ENCODE measurements at regions not wholly inside any gene's neighbourhood (a gene's known extent, or its start where the extent isn't known, plus 50 kb on each side); places are given as distances from the start of the nearest gene placed in this dataset.
"Not testable (repeated sequence)": the region's sequence is repeated elsewhere in the genome, so short reads cannot be mapped to it uniquely, and the experiment has no call there.

- Histone ChIP-seq H3K36me3 (ENCODE audit: insufficient read depth, insufficient read length, low read length) (no peaks in the 10 kb centered on the region), H3K4me3 (ENCODE audit: insufficient read length, low read depth) (no peak overlapping the region), H3K9me3 (ENCODE audit: insufficient read depth, low read length) (no peaks in the 10 kb centered on the region), H3K27me3 (ENCODE audit: insufficient read depth, insufficient read length) (no peaks in the 10 kb centered on the region), H3K4me1 (ENCODE audit: insufficient read depth, insufficient read length) (no peaks in the 10 kb centered on the region), H3K9ac (ENCODE audit: insufficient read length, low read depth) (no peak overlapping the region)
- TF ChIP-seq SUZ12 (IDR thresholded peaks at IDR 0.05; ENCODE audit: extremely low read depth, insufficient read depth, insufficient read length), result no peak
- TF ChIP-seq ZNF274 (IDR thresholded peaks at IDR 0.05; ENCODE audit: low read depth, low read length), result no peak
- no peak for TF ChIP-seq YY1 (IDR thresholded peaks at IDR 0.05; ENCODE audit: insufficient read depth, insufficient read length)
- DNase-seq (ENCODE audit: low read depth, low spot score), result no peak
Observed at GRCh38 chr12:88867510-88867909, 287.2 kb upstream of the KITLG start.

GRCh38 chr12:88866881-88867280 lies 286.6 kb upstream of the KITLG start:
- TF ChIP-seq SUZ12 (IDR thresholded peaks at IDR 0.05; ENCODE audit: extremely low read depth, insufficient read depth, insufficient read length) (no peak), ZNF274 (IDR thresholded peaks at IDR 0.05; ENCODE audit: low read depth, low read length) (no peak), YY1 (IDR thresholded peaks at IDR 0.05; ENCODE audit: insufficient read depth, insufficient read length) (no peak)
- H3K27me3 ChIP-seq (ENCODE audit: insufficient read depth, insufficient read length), result no peaks in the 10 kb centered on the region
- H3K9ac ChIP-seq (ENCODE audit: insufficient read length, low read depth), result no peak overlapping the region
- H3K4me1 ChIP-seq (ENCODE audit: insufficient read depth, insufficient read length), result no peaks in the 10 kb centered on the region
- H3K9me3 ChIP-seq (ENCODE audit: insufficient read depth, low read length), result no peaks in the 10 kb centered on the region
- no peaks in the 10 kb centered on the region for H3K36me3 ChIP-seq (ENCODE audit: insufficient read depth, insufficient read length, low read length)
- no peak for DNase-seq (ENCODE audit: low read depth, low spot score)
- no peak overlapping the region for H3K4me3 ChIP-seq (ENCODE audit: insufficient read length, low read depth)

GRCh38 chr12:88865537-88865936 lies 285.3 kb upstream of the KITLG start:
- no peaks in the 10 kb centered on the region for H3K4me1 ChIP-seq (ENCODE audit: insufficient read depth, insufficient read length)
- H3K4me3 ChIP-seq (ENCODE audit: insufficient read length, low read depth), result no peak overlapping the region
- no peak for TF ChIP-seq YY1 (IDR thresholded peaks at IDR 0.05; ENCODE audit: insufficient read depth, insufficient read length)
- TF ChIP-seq ZNF274 (IDR thresholded peaks at IDR 0.05; ENCODE audit: low read depth, low read length), result no peak
- TF ChIP-seq SUZ12 (IDR thresholded peaks at IDR 0.05; ENCODE audit: extremely low read depth, insufficient read depth, insufficient read length), result no peak
- H3K27me3 ChIP-seq (ENCODE audit: insufficient read depth, insufficient read length), result no peaks in the 10 kb centered on the region
- DNase-seq (ENCODE audit: low read depth, low spot score), result no peak
- no peaks in the 10 kb centered on the region for H3K9me3 ChIP-seq (ENCODE audit: insufficient read depth, low read length)
- no peaks in the 10 kb centered on the region for H3K36me3 ChIP-seq (ENCODE audit: insufficient read depth, insufficient read length, low read length)
- H3K9ac ChIP-seq (ENCODE audit: insufficient read length, low read depth), result no peak overlapping the region

GRCh38 chr12:88860851-88861250 lies 280.6 kb upstream of the KITLG start:
- Histone ChIP-seq H3K36me3 (ENCODE audit: insufficient read depth, insufficient read length, low read length) (no peaks in the 10 kb centered on the region), H3K27me3 (ENCODE audit: insufficient read depth, insufficient read length) (no peaks in the 10 kb centered on the region), H3K4me3 (ENCODE audit: insufficient read length, low read depth) (no peak overlapping the region), H3K4me1 (ENCODE audit: insufficient read depth, insufficient read length) (no peaks in the 10 kb centered on the region), H3K9me3 (ENCODE audit: insufficient read depth, low read length) (no peaks in the 10 kb centered on the region), H3K9ac (ENCODE audit: insufficient read length, low read depth) (no peak overlapping the region)
- no peak for DNase-seq (ENCODE audit: low read depth, low spot score)
- TF ChIP-seq YY1 (IDR thresholded peaks at IDR 0.05; ENCODE audit: insufficient read depth, insufficient read length), result no peak
- TF ChIP-seq SUZ12 (IDR thresholded peaks at IDR 0.05; ENCODE audit: extremely low read depth, insufficient read depth, insufficient read length), result no peak
- no peak for TF ChIP-seq ZNF274 (IDR thresholded peaks at IDR 0.05; ENCODE audit: low read depth, low read length)

GRCh38 chr12:88856201-88856600 lies 275.9 kb upstream of the KITLG start:
- Histone ChIP-seq H3K27me3 (ENCODE audit: insufficient read depth, insufficient read length) (no peaks in the 10 kb centered on the region), H3K4me1 (ENCODE audit: insufficient read depth, insufficient read length) (no peaks in the 10 kb centered on the region), H3K36me3 (ENCODE audit: insufficient read depth, insufficient read length, low read length) (no peaks in the 10 kb centered on the region), H3K9ac (ENCODE audit: insufficient read length, low read depth) (no peak overlapping the region), H3K9me3 (ENCODE audit: insufficient read depth, low read length) (no peaks in the 10 kb centered on the region), H3K4me3 (ENCODE audit: insufficient read length, low read depth) (no peak overlapping the region)
- TF ChIP-seq SUZ12 (IDR thresholded peaks at IDR 0.05; ENCODE audit: extremely low read depth, insufficient read depth, insufficient read length) (no peak), YY1 (IDR thresholded peaks at IDR 0.05; ENCODE audit: insufficient read depth, insufficient read length) (no peak), ZNF274 (IDR thresholded peaks at IDR 0.05; ENCODE audit: low read depth, low read length) (no peak)
- no peak for DNase-seq (ENCODE audit: low read depth, low spot score)

- Histone ChIP-seq H3K9me3 (ENCODE audit: insufficient read depth, low read length) (no peaks in the 10 kb centered on the region), H3K4me3 (ENCODE audit: insufficient read length, low read depth) (no peak overlapping the region), H3K36me3 (ENCODE audit: insufficient read depth, insufficient read length, low read length) (no peaks in the 10 kb centered on the region), H3K27me3 (ENCODE audit: insufficient read depth, insufficient read length) (no peaks in the 10 kb centered on the region), H3K4me1 (ENCODE audit: insufficient read depth, insufficient read length) (no peaks in the 10 kb centered on the region), H3K9ac (ENCODE audit: insufficient read length, low read depth) (no peak overlapping the region)
- TF ChIP-seq ZNF274 (IDR thresholded peaks at IDR 0.05; ENCODE audit: low read depth, low read length) (no peak), SUZ12 (IDR thresholded peaks at IDR 0.05; ENCODE audit: extremely low read depth, insufficient read depth, insufficient read length) (no peak)
- no peak for DNase-seq (ENCODE audit: low read depth, low spot score)
Observed at GRCh38 chr12:88855301-88855700, 275.0 kb upstream of the KITLG start.

GRCh38 chr12:88854260-88854659 lies 274.0 kb upstream of the KITLG start:
- no peaks in the 10 kb centered on the region for H3K4me1 ChIP-seq (ENCODE audit: insufficient read depth, insufficient read length)
- TF ChIP-seq YY1 (IDR thresholded peaks at IDR 0.05; ENCODE audit: insufficient read depth, insufficient read length) (no peak), SUZ12 (IDR thresholded peaks at IDR 0.05; ENCODE audit: extremely low read depth, insufficient read depth, insufficient read length) (no peak), ZNF274 (IDR thresholded peaks at IDR 0.05; ENCODE audit: low read depth, low read length) (no peak)
- no peak overlapping the region for H3K4me3 ChIP-seq (ENCODE audit: insufficient read length, low read depth)
- no peaks in the 10 kb centered on the region for H3K27me3 ChIP-seq (ENCODE audit: insufficient read depth, insufficient read length)
- no peaks in the 10 kb centered on the region for H3K9me3 ChIP-seq (ENCODE audit: insufficient read depth, low read length)
- H3K9ac ChIP-seq (ENCODE audit: insufficient read length, low read depth), result no peak overlapping the region
- H3K36me3 ChIP-seq (ENCODE audit: insufficient read depth, insufficient read length, low read length), result no peaks in the 10 kb centered on the region
- no peak for DNase-seq (ENCODE audit: low read depth, low spot score)

- H3K9me3 ChIP-seq (ENCODE audit: insufficient read depth, low read length); H3K4me1 ChIP-seq (ENCODE audit: insufficient read depth, insufficient read length); H3K36me3 ChIP-seq (ENCODE audit: insufficient read depth, insufficient read length, low read length); DNase-seq (ENCODE audit: low read depth, low spot score); H3K27me3 ChIP-seq (ENCODE audit: insufficient read depth, insufficient read length); H3K9ac ChIP-seq (ENCODE audit: insufficient read length, low read depth); H3K4me3 ChIP-seq (ENCODE audit: insufficient read length, low read depth): not testable (repeated sequence)
Observed at GRCh38 chr12:88847246-88847645, 267.0 kb upstream of the KITLG start.
